ENCODE measurements at regions not wholly inside any gene's neighbourhood (a gene's known extent, or its start where the extent isn't known, plus 50 kb on each side); places are given as distances from the start of the nearest gene placed in this dataset.
"Not testable (repeated sequence)": the region's sequence is repeated elsewhere in the genome, so short reads cannot be mapped to it uniquely, and the experiment has no call there.

- no peak for DNase-seq
Measured at GRCh38 chr12:90683871-90684270, 271.1 kb downstream of the CCER1 start.

DNA sequence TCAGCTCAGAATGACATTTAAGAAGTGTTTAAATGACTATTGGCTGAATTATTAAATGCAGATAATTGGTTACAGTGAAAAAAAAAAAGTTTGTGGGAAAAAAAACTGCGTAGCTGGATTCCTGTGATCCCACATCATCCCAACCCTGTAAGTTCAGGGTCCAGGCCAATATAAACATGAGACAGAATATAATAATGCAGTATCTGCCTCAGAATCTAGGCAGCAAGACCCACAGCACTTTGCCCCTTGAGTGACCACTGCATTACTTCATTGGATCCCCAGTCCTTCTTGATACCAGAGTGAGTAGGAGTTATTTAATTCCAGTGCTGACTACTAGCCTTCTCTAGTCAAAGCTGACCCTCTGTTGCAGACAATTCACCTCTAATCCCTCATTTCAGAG is 272.6 kb downstream of the CCER1 start:
- DNase-seq: no peak

DNA sequence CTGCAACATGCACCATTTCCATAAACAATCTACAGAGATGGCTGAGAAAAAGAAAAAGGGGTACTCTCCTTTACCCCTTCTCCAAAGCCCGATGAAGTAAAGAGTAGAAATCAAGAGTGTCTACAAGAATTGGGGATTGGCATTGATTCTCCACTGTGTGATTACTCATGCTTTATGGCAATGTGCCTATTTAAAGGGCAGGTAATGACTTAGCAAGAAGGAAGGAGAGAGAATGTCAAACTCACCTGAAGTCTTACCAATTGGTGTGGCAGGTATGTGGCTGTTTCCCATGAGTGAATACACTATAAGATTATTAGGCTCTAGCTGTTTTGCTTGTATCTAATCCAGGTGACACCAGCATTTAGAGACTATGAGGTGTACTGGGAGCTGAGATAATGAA is 275.3 kb downstream of the CCER1 start:
- no peak for DNase-seq

DNA sequence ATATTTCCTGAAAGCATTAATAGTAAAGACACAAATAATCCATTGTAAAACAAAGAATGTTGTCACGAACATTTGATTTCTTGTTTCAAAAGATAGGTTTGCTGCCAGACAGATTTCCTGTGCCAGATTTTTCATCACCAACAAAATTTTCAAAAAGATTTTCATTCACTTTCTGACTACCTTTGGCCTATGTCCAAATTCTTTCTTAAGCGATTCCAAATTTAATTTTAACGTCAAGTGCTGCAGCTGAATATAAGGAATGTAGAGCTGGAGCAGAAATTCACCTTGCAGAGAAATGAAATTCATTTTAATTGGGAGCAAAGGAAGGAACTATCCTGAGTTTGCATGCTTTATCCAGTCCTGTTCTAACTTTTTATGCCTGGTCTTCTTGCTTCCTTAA is 277.4 kb downstream of the CCER1 start:
- DNase-seq: no peak

DNA sequence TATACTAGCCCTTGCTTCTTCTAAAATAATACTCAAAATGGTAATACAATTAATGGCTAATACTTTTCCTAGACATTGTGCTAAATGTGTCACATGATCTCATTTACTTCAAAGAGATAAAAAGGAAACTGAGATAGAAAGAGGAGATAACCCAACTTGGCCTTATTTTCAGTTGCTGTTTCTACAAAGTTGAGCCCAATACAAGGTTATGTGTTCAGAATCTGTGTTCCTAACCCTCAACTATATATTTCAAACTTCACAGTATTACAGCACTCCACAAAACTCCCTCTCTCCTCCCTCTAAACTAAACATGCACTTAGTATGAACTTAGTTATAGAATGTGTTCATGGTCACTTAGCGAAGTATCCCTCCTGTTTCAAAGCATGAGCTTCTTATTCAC is 277.9 kb downstream of the CCER1 start:
- no peak for DNase-seq

- DNase-seq: no peak
Measured at GRCh38 chr12:90675106-90675505, 279.9 kb downstream of the CCER1 start.

- no peak for DNase-seq
Measured at GRCh38 chr12:90672081-90672480, 282.9 kb downstream of the CCER1 start.

DNA sequence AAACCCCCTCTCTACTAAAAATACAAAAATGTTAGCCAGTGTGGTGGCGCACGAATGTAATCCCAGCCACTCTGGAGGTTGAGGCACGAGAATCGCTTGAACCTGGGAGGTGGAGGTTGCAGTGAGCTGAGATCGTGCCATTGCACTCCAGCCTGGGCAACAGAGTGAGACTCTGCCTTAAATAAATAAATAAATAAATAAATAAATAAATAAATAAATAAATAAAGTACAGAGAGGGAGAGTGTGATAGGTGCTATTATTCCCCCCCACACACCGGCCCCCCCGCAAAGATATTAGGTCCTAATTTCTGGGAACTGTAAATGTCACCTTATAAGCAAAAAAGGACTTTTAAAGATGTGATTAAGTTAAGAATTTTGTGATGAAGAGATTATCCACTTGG is 291.0 kb downstream of the CCER1 start:
- not testable (repeated sequence) for DNase-seq

GRCh38 chr12:90659060-90659459 is 295.9 kb downstream of the CCER1 start:
- DNase-seq: no peak

DNA sequence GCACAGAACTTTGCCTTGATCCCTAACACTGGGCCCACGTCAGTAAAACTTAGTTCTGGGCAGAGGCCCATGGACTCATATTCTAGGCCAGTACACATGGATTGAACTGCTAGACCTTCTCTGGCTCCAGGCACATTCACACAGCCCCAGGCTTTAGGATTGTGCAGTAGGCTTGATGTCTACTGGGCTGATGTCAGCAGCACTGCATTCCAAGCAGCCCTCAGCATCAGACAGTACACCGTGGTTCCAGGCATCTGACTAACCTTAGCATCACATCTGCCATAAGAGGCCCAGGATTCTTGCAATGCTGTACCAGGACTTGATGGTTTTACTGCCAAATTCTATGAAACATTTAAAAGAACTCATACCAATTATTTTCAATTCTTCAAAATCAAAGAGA is 301.9 kb downstream of the CCER1 start:
- DNase-seq: no peak

DNA sequence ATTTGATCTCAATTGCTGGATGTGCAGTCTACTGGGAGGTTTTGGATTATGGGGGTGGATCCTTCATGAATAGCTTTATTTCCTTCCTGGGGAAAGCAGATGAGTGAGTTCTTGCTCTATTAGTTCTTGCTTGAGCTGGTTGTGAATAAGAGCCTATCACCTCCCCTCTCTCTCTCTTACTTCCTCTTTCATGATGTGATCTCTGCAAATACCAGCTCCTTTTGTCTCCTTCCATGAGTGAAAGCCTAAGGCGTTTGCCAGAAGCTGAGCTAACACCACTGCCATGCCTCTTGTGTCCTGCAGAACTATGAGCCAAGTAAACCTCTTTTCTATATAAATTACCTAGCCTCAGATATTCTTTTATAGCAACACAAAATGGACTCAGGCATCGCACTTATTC is 302.7 kb downstream of the CCER1 start:
- no peak for DNase-seq

GRCh38 chr12:90645181-90645580 is 309.8 kb downstream of the CCER1 start:
- no peak for DNase-seq

DNA sequence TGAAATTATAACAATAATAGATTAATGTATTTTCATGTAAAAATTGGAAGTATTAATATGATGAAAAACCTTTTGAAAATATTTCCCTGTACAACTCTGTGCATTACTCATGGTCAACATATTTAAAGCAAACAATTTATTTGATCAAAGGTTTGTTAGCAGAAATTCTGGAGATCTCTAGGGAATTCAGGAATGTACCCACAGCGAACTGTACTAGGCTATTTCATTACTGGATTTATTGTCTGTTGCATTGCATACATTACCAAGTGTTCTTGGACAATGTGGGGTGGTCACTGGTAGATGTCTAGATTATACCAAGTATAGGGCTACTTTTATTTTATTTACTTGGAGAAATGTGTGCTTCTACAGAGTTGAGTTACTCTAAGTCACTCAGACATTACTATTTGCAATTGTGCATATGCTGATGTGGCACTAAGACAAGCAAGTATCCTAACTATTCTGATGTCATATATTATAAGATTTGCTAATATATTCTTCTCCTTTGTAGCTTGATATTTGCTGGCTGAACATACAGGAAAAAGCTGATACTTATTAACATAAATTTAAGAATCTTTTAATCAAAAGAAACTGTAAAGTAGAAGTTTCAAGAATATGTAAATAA is 323.3 kb downstream of the CCER1 start:
- no peak for DNase-seq

- DNase-seq: peak; percentile 79
Measured at GRCh38 chr12:90630006-90630405, 325.0 kb downstream of the CCER1 start.

GRCh38 chr12:90628213-90628612 is 326.8 kb downstream of the CCER1 start:
- no peak for DNase-seq

- no peak for DNase-seq
Measured at GRCh38 chr12:90627180-90627896, 327.6 kb downstream of the CCER1 start.

- DNase-seq: no peak
Measured at GRCh38 chr12:90622431-90622830, 332.5 kb downstream of the CCER1 start.

DNA sequence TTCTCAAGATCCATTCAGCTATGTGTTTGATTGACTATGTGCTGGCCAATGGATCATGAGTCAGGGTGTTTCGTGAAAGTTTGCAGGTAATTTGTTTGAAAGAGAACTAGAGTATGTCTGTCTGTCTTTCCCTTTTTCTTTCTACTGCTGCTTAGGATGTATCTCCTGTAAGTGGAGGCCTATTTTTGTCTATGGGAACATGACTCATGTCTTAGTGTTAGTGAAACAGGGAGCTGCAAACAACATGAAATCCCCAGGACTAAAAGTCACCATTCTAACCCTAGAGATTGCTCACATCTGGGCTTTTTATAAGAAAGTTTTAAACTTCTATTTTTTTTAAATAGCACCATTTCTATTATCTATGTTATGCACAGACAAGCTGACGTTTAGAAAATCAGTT is 333.0 kb downstream of the CCER1 start:
- no peak for DNase-seq

DNA sequence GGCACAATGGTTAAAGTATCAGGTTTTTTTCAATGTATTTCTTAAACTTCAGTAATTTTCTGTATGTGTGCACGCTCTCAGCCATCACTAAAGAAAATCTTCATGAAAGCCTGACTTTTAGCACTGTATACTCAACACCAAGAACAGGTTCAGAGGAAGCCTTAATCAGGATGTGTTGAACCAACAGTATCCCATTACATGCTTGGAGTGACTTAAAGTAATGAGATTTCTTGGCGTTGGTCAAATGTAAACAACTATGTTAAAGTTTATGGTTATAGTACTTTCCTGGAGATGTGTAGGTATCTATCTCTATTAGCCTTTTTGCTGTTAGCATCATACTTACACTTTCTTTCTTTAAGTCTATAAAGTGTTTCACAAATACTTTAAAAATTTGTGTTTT is 335.0 kb downstream of the CCER1 start:
- no peak for DNase-seq

- DNase-seq: no peak
Measured at GRCh38 chr12:90618586-90618985, 336.4 kb downstream of the CCER1 start.

GRCh38 chr12:90611891-90612290 is 343.1 kb downstream of the CCER1 start:
- no peak for DNase-seq

DNA sequence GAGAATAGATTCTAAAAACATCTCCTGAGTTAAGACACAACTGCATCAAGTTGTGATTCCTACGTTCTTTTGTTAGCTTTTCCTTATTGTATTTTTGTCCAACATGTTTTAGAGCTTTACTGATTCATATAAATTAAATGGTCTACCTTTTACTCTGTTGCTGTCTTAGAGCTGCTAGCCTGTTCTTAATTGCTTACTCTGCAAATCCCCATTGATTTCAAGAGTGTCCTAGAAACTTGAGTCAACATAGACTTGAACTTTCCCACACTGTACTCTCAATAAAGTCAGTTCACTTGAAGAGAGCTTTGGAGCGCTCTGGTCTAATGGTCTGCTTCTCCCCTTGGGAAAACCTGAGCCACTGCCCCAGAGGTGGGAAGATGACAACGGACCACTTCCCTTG is 343.9 kb downstream of the CCER1 start:
- no peak for DNase-seq

- DNase-seq: no peak
Measured at GRCh38 chr12:90593596-90594295, 361.2 kb downstream of the CCER1 start.

DNA sequence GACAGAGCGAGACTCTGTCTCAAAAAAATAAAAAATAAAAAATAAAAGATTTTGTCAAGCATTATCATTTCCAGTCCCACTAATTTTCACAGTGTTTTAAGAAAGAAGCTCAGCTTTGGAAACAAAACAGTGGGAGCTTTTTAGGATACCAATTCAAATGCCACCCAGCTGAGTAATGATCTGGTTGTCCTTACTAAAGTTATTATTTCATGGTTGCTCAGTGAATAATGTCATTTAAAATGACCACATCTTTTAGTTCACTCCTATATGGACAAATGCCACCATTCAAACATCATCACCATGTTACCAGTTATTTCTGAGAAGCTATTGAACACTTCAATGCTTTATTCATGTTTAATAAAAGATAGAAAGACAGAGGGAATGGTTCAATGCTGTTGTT is 365.0 kb downstream of the CCER1 start:
- DNase-seq: no peak
